HG03064 (cell line): ENCODE measurements at regions not wholly inside any gene's neighbourhood (a gene's known extent, or its start where the extent isn't known, plus 50 kb on each side); places are given as distances from the start of the nearest gene placed in this dataset.

Source experiments
- ATAC-seq: cut with Tn5 transposase; IDR thresholded peaks from one replicate; pipeline ENCODE4 v1.9.1; 2021; ENCODE audit warnings: low read depth; ENCODE audit not compliant: unreplicated experiment

DNA sequence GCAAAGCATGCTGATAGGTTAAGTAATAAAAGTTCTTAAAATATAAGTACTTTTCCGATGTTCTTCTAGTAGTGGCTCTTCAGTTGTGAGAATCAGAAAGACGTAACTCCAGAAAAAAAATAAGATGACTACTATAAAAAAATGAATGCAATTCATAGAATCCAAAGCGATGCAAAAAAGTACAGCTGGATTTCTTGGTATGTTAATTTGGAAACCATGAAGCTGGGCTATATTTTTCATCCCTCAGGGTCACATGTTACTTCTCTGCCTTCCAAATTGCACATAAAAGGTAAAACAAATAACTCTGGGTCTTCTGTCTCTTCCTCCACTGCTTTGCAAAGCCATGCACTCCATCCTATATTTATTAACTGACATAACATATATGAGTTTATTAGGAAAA lies 843.9 kb upstream of the DPPA4 start:
- no peak for ATAC-seq

DNA sequence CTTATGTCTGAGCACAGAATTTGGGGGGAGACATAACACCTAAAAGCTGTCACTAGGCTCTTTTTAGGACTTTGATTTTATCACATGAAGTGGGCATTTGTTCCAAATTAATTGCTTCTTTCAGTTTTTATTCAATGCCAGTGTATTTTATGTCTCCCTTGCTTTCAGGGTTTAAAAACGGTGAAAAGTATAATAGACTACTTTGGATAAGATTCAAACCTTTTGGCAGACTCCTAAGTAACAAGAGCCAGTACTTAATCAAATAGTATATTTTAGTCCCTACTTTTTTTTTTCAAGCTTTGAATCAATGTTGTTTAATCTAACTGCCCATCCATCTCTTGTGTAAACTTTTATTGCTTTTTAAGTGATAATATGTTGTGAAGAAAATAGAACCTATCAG lies 847.2 kb upstream of the DPPA4 start:
- ATAC-seq = no peak

DNA sequence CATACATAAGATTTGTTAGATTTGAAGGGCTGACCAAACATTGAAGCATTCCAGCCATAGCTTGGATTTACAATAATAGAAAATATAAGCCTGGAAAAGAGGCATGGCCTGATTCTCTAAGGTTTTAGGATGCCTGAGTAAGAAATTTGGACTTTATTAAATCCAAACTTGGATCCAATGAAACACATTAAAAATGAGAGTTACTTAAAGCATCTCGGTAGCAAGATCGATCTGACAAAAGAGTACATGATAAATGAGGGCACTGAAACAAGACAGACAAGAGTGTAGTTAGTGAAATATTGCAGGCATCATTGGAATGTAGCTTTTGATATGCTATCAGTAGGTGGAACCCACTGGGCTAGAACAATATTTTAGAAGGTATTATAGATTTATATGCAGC lies 855.7 kb upstream of the DPPA4 start:
- ATAC-seq = no peak

DNA sequence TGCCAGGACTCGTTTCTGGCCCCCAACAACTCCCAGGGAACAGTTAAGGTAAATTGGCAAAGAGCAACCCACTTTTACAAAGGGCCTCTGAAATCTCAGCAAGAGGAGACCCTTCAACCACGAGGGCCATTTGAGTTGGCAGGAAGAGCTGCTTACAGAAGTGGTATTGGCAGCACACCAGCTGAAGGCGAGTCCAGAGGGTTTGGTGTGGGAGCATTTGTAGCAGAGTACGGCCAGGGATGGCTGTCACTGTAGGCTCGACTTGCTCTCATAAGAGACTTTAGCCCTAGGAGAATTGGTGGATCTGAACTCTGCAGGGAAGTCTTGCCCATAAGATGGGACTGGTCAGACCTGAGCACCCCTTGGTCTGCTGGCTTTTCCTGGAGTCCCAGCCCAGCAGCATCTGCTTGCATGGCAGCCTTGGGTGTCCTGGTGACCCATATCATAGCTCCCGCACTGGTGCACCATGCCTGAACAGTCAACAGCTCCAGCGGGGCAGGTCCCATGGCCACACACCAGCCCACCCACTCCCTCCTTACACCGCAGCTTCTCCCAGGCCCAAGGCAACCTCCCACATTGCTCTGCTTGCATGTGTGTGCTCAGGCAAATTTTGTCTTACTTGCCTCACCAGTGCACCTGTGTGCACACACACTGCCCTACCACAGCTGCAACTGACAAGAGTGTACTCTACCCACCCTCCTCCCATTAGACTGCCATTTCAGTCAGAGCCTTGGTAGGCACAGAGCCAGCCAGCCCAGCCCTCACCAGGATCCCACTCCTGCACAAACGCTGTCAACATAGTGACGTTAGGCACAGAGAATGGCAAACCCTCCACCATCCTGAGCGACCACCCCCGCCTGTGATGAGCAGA lies 861.6 kb upstream of the DPPA4 start:
- no peak for ATAC-seq

DNA sequence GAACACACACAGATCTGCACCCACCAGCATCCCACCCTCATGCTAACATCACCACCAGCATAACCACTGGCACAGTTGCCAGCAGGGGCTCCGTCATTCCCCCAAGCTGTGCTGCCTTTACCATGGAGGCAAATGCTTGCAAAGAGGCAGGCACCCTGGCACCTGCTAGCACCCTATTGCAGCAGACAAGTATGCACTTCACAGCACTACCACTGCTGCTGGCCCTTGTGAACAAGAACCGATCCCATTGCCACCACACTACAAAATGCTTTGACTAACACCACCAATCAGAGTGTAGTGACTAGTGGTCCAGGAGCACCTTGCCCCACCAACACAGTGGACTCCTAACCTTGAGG lies 862.2 kb upstream of the DPPA4 start:
- ATAC-seq = no peak

DNA sequence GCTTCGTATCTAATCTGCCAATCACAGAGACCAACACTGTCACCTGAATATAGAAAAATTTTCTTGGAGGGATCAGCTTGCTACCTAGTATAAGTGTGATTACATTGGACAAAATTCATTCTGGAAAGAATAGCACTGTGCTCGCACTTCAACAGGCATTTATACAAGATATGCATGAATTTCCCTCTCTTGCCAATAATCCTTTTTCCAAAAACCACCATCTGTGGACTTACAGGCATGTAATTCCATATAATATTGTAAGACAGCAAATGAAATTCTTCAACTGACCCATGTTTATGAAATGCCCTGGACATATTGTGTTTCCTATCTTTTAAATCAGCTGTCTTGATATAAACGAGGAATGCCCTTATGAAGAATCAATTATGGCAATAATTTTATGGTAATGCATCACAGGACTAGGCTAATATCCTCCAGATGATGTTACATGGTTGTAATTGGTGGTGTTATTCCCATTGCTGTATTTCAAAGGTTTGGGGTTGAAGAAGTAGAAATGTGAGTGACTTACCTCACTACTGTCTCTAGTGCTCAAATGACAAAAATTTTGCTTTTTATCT lies 861.4 kb upstream of the NECTIN3 start:
- ATAC-seq = no peak

DNA sequence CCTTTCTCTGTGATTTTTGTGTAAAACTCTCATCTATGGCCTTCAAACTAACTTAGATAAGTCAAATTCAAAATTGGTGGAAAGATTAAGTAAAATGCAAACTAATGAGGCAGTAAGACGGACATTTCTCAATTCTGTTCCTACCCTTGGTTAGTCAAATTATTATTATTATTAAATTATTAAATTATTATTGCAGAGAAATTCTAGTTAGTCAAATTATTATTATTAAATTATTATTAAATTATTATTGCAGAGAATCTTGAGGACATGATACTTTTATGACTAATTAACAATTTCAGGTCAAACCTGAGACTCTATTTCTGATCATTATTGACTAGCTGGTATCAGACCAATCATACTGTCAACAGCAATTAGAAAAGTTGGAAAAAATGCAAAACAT lies 845.0 kb upstream of the NECTIN3 start:
- no peak for ATAC-seq

DNA sequence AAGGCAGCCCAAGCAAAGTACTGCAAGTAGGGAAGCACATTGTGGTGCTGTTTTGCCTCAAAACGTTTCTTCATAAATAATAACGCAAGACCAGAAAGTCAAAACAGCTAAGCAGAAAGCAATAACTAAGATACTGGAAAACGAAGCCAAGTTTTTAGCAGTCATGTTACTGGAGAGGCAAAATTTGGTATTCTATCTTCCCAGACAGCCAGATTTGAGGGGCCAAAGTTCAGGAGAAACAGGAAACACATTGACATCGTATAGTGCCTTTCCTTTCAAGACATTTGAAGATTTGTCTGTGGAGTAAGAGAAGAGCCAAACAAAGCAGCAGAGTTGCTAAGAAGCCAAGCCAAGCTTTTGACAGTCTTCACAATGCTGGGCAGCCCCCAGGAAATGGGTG lies 843.6 kb upstream of the NECTIN3 start:
- no peak for ATAC-seq

DNA sequence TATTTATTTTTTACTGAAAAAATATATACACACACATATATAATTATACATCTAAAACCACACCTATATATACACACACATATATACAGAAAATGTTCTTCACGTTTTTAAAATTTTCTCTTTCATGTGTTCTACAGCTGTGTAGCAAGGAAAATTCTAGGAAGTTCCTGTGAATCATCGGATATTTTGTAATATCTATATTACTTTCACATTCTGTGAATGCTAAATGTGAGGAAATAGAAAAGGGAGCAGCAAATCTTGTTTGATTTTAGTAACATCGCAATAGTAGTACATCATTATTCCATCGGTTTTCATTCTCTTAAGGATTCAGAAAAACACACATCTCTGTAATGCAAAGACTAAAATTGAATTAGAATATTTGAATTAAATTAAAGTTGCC lies 836.8 kb upstream of the NECTIN3 start:
- no peak for ATAC-seq

DNA sequence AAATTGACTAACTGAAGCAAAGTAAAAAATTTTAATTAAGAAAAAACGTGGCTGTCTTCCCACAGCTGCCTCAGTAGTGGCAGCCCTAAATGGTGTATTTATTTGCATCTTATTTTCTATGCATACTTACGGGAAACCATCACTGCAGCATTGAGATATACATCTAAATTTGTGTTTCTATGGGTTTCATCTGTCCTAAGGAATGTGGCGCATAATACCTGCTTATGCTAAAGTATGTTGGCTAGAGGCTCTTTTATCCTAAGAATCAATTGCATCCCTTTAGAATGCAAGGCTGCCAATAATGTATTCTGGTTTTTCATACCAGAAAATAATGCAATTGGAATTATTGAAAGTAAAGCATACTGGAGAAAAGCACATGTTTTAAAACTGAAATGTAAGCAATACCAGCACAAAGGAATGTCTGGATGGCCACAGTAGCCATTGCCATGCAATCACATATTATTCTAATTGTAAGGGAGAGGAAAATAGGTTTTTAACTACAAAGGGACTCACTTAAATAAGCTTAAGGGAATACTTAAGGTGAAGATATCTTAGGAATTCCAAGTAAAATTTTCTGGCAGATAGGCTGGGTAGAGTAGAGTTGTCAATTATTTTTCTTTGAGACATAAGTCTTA lies 834.5 kb upstream of the NECTIN3 start:
- no peak for ATAC-seq

DNA sequence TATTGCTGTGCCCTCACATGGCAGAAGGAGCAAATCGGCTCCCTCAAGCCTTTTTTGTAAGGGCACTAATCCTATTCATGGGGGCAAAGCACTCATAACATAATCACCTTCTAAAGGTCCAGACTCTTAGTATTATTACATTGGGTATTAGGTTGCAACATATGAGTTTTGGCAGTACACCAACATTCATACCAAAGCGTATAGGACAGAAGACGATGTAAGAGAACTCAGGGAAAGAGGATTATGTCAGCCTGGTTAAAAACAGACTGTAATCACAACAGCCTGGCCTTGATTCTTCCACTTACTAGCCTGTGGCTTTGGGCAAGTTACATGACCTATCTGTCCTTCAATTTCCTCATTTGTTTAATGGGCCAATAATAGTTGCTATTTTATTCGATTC lies 828.5 kb upstream of the NECTIN3 start:
- ATAC-seq = no peak

DNA sequence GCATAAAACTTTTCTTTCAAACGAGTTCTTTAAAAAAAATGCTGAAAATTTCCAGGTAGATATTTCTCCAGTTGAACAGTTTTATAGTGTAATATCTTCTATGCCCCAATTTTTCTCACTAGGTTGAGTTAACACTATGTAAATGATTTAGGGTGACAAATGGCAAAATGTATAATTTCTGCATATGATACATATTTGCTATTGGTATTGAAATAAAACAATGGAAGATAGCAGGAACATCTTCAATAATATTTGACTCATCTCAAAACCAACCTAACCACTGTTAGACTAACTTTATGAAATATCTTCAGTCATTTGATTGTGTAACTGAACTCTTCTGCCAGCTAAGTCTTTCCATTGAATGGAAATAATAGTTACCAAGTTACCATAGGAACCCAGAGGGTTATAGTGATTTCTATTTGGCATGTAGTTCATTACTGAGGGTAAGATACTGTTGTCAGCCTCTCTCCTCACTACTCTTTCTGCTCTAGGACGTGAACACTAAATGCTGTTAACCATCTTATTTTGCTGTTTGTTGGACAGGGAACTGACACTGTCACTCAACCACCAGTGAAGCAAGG lies 824.7 kb upstream of the NECTIN3 start:
- no peak for ATAC-seq

DNA sequence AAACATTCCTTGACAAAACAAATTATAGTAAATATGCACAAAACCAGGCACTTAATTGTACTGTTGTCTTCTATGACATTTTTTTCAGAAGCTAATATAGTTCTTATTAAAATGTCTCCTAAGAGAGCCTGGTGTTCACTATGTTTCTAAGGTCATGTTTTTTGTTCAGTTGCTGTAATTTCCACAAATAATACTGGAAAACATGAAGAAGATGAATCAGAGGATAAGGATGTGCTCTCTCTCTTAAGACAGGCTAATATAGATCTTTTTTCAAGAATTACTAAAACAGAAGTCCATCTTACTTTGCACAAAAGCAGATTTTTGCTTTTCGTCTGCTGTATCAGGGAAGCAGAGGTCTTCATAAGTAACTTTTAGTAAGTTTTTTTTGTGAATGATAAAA lies 823.0 kb upstream of the NECTIN3 start:
- ATAC-seq = no peak

DNA sequence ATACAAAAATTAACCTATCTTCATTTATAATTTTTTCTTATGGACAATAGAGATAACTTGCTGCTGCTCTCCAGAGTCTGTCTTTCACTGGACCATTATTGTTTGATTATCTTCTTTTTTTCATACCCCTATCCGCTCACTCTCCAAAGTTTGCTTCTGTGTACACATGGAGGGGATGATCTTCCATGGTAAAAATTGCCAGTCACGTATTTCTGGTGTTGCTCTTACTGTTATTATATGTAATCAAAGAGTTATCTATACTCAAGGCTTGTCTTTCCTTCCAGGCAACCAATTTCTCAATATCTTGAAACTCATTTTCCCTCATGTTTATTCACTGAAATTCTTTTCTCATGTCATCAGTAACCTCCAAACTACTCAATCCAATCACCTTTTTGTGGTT lies 817.8 kb upstream of the NECTIN3 start:
- ATAC-seq = no peak

DNA sequence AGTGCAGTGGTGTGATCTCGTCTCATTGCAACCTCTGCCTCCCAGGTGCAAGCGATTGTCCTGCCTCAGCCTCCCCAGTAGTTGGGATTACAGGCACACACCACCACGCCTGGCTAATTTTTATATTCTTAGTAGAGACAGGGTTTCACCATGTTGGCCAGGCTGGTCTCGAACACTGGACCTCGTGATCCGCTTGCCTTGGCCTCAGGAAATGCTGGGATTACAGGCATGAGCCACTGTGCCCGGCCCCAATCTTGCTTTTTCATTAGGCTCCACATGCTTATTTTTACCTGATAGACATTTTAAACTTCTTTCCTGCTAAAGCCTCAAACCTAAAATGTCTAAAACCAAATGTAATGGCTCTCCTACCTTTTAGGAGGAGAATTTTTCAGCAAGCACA lies 817.0 kb upstream of the NECTIN3 start:
- no peak for ATAC-seq

DNA sequence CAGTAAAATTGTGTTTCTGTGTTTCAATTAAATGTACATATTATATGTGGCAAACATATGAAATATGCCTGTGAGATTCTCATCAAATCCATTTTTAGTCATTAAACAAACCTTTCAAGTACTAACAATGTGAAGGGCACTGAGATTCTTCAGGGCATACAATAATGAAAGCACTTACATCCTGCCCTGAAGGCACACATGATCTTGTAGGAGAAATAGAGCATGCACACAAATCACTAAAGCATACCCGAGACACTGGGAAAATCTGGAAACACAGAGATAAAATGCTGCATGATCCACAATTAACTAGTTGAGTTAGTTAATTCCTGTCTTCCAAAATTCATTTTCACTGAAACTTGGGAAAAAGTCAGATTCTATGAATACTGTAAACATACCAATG lies 810.5 kb upstream of the NECTIN3 start:
- ATAC-seq = no peak

DNA sequence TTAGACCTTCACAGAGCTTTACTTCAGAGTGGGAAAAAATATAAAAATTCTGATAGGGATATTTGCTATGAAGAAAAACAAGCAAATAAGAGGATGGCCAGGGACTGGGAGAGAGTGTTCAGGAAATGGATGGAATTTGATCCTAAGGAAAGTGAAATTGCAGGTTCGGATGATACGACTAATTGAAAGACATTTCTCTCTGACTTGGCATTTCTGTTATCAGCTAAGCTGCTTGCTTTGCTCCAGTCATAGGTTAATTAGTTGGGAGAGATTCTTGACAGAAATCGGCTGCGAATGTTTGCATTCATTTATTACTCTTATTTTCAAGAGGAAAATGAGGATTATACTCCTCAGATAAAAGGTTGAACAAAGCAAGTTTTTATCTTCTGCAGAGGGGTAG lies 808.7 kb upstream of the NECTIN3 start:
- ATAC-seq = no peak

DNA sequence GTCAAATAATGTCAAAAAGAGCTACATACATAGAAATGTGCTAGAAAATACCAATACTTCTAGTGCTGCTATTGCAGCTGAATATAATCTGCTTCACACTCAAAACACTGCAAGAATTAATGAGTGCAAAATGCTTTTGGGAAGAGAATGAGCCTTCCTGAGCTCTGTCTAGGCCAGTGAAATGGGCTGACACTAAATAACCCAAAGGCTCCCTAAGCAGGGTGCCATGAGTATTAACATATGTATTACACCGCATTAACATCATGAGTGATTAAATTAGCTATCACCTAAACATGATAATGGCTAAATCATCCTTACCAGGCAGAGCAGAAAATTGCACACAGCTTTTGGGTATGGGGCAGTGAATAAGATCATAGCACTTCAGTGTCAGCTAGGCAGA lies 806.3 kb upstream of the NECTIN3 start:
- ATAC-seq = no peak

DNA sequence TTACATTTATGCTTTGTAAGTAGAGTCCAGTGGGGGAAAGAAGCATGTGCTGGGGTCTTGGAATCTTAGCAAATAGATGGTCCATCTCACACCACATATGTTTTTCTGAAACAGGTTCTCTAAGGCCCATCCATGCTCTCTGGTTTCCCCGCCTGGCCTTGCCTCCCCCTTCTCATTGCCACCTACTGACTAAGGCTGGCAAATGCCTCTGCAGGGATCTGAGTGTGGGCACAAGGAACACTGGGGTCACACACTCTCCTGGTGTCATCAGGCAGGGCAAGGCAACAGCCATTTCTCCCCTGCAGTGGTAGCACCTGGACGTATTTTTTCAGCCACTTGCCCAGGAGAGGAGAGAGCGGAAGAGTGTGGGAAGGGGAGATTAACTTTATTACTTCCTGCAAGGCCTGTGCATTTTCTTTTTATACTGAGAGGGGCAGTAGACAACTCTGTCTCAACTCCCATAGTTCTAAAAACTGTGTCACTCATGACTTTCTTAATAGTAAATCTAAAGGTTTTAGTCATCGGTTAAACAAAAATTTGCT lies 804.2 kb upstream of the NECTIN3 start:
- ATAC-seq = no peak

DNA sequence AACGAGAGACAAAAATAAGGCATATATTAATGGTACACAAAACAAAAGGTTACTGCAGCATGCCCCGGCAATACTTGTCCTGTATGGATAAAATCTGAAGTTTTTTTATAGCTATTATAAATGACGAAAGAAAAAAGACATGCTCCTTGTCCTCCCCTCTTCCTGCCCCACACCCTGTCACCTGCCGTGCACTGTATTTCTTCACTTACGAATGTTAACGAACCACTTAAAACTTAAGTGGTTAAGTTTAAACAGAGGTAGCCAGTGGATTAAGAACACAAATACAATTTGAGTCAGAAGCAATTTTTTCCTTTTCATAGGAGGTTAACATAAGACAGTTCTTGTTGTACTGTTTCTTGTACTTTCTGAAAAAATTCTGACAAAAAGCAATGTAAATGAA lies 799.1 kb upstream of the NECTIN3 start:
- ATAC-seq = no peak

DNA sequence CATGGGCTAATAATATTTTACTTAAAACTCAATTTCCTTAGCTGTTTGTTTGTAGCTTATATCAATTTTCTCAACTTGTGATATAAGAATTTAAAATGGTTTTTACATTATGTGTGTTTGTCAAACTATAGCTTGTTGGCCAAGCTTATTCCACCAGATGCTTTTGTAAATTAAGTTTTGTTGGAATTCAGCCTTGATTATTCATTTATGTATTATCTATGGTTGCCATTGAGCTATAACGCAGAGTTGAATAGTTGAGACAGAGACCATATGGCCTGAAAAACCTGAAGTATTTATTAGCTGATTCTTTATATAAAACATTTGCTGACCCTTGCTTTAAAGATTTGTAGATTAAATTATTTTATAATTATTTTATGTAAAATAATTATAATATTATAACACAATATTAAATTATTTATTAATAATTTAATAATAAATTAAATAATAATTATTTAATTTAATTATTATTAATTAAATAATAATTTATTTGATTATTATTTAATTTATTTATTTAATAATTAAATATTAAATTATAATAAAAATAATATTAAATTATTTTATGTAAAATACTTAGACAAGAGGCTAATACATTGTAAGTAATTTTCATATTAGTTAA lies 779.6 kb upstream of the NECTIN3 start:
- ATAC-seq = no peak
